PC-9 (cell line): ENCODE measurements at regions not wholly inside any gene's neighbourhood (a gene's known extent, or its start where the extent isn't known, plus 50 kb on each side); places are given as distances from the start of the nearest gene placed in this dataset.

Source experiments
- CTCF ChIP-seq: fragments of 200-600 bp; sonication (generic); conservative IDR thresholded peaks from 2 replicates; pipeline ENCODE4 v1.6.1; 2017; ENCODE audit warnings: mixed run types, antibody characterized with exemption, mild to moderate bottlenecking, moderate library complexity
- EZH2 ChIP-seq: fragments of 200-600 bp; sonication (generic); IDR thresholded peaks from 2 replicates; pipeline ENCODE4 v1.8.0; 2017; ENCODE audit warnings: antibody characterized with exemption, low read depth

GRCh38 chr2:83221258-83221657 lies 1237.8 kb downstream of the SUCLG1 start:
- no peak for TF ChIP-seq CTCF
- no peak for TF ChIP-seq EZH2
